Activated naive CD8-positive, alpha-beta T cell treated with anti-CD3 and anti-CD28 coated beads, Interleukin-2, amount 50 U/mL, for 24 hours (primary cell): ENCODE measurements at regions not wholly inside any gene's neighbourhood (a gene's known extent, or its start where the extent isn't known, plus 50 kb on each side); places are given as distances from the start of the nearest gene placed in this dataset.

ENCODE experiments used
- ATAC-seq: fragments of 150-1000 bp; cut with Tn5 transposase; one replicate; pipeline ENCODE4 v1.10.0; 2021
- DNase-seq: peaks from one replicate; pipeline ENCODE4 v3.0.0; 2021
- H3K27ac Mint-ChIP-seq: one replicate; pipeline ENCODE4 v1.8.0; 2021; ENCODE audit warnings: mild to moderate bottlenecking, mixed read lengths
- H3K27me3 Mint-ChIP-seq: one replicate; pipeline ENCODE4 v1.8.0; 2021; ENCODE audit warnings: mixed read lengths
- H3K36me3 Mint-ChIP-seq: one replicate; pipeline ENCODE4 v1.8.0; 2021; ENCODE audit warnings: low read depth, mixed read lengths
- H3K4me1 Mint-ChIP-seq: one replicate; pipeline ENCODE4 v1.8.0; 2021; ENCODE audit warnings: mixed read lengths
- H3K4me3 Mint-ChIP-seq: one replicate; pipeline ENCODE4 v1.8.0; 2021; ENCODE audit warnings: mild to moderate bottlenecking, moderate library complexity, mixed read lengths
- H3K9me3 Mint-ChIP-seq: one replicate; pipeline ENCODE4 v1.8.0; 2021; ENCODE audit warnings: mixed read lengths

- H3K4me1 Mint-ChIP-seq, result no peaks in the 10 kb centered on the region
- DNase-seq (no peak), ATAC-seq (no peak)
- no peaks in the 10 kb centered on the region for H3K27me3 Mint-ChIP-seq
- H3K9me3 Mint-ChIP-seq, result peaks cover 15% of the 10 kb centered on the region
- H3K4me3 Mint-ChIP-seq, result no peak overlapping the region
- H3K36me3 Mint-ChIP-seq, result no peaks in the 10 kb centered on the region
- H3K27ac Mint-ChIP-seq, result no peak overlapping the region
Observed at GRCh38 chr4:30920043-30920442, 199.9 kb downstream of the PCDH7 start.

- Mint-ChIP-seq H3K36me3 (no peaks in the 10 kb centered on the region), H3K4me3 (no peak overlapping the region), H3K4me1 (no peaks in the 10 kb centered on the region), H3K9me3 (no peaks in the 10 kb centered on the region), H3K27ac (no peak overlapping the region), H3K27me3 (no peaks in the 10 kb centered on the region)
- DNase-seq, result no peak
- no peak for ATAC-seq
Observed at GRCh38 chr4:30922625-30923024, 202.5 kb downstream of the PCDH7 start.

- ATAC-seq (no peak), DNase-seq (no peak)
- H3K27ac Mint-ChIP-seq, result no peak overlapping the region
- no peaks in the 10 kb centered on the region for H3K27me3 Mint-ChIP-seq
- no peaks in the 10 kb centered on the region for H3K36me3 Mint-ChIP-seq
- no peaks in the 10 kb centered on the region for H3K4me1 Mint-ChIP-seq
- no peak overlapping the region for H3K4me3 Mint-ChIP-seq
- H3K9me3 Mint-ChIP-seq, result peaks cover under 1% of the 10 kb centered on the region
Observed at GRCh38 chr4:30924495-30924894, 204.3 kb downstream of the PCDH7 start.

GRCh38 chr4:30929649-30930048 is 209.5 kb downstream of the PCDH7 start:
- Mint-ChIP-seq H3K4me3 (no peak overlapping the region), H3K4me1 (no peaks in the 10 kb centered on the region), H3K9me3 (peaks cover 15% of the 10 kb centered on the region), H3K27me3 (no peaks in the 10 kb centered on the region), H3K36me3 (no peaks in the 10 kb centered on the region), H3K27ac (no peak overlapping the region)
- DNase-seq, result no peak
- no peak for ATAC-seq

- Mint-ChIP-seq H3K27ac (no peak overlapping the region), H3K27me3 (no peaks in the 10 kb centered on the region), H3K4me1 (no peaks in the 10 kb centered on the region), H3K36me3 (no peaks in the 10 kb centered on the region), H3K9me3 (peaks cover 15% of the 10 kb centered on the region), H3K4me3 (no peak overlapping the region)
- DNase-seq (no peak), ATAC-seq (no peak)
Observed at GRCh38 chr4:30930276-30930675, 210.1 kb downstream of the PCDH7 start.

GRCh38 chr4:30932581-30932980 is 212.4 kb downstream of the PCDH7 start:
- Mint-ChIP-seq H3K4me3 (no peak overlapping the region), H3K27me3 (no peaks in the 10 kb centered on the region), H3K27ac (no peak overlapping the region), H3K4me1 (no peaks in the 10 kb centered on the region), H3K36me3 (no peaks in the 10 kb centered on the region), H3K9me3 (peaks cover 15% of the 10 kb centered on the region)
- ATAC-seq, result no peak
- no peak for DNase-seq

GRCh38 chr4:30939069-30939468 is 218.9 kb downstream of the PCDH7 start:
- Mint-ChIP-seq H3K4me3 (no peak overlapping the region), H3K27ac (no peak overlapping the region), H3K36me3 (no peaks in the 10 kb centered on the region), H3K27me3 (no peaks in the 10 kb centered on the region), H3K4me1 (no peaks in the 10 kb centered on the region), H3K9me3 (peaks cover 9% of the 10 kb centered on the region)
- ATAC-seq, result no peak
- DNase-seq, result no peak

- H3K4me1 Mint-ChIP-seq, result no peaks in the 10 kb centered on the region
- H3K4me3 Mint-ChIP-seq, result no peak overlapping the region
- DNase-seq (no peak), ATAC-seq (no peak)
- H3K27me3 Mint-ChIP-seq, result no peaks in the 10 kb centered on the region
- H3K36me3 Mint-ChIP-seq, result no peaks in the 10 kb centered on the region
- H3K9me3 Mint-ChIP-seq, result peaks cover 4% of the 10 kb centered on the region
- H3K27ac Mint-ChIP-seq, result no peak overlapping the region
Observed at GRCh38 chr4:30939684-30940083, 219.5 kb downstream of the PCDH7 start.

- Mint-ChIP-seq H3K27ac (no peak overlapping the region), H3K9me3 (peaks cover 4% of the 10 kb centered on the region), H3K4me1 (no peaks in the 10 kb centered on the region), H3K36me3 (no peaks in the 10 kb centered on the region), H3K27me3 (no peaks in the 10 kb centered on the region), H3K4me3 (no peak overlapping the region)
- no peak for DNase-seq
- no peak for ATAC-seq
Observed at GRCh38 chr4:30941641-30942040, 221.5 kb downstream of the PCDH7 start.

GRCh38 chr4:30943356-30943755 is 223.2 kb downstream of the PCDH7 start:
- Mint-ChIP-seq H3K27me3 (no peaks in the 10 kb centered on the region), H3K9me3 (peaks cover 4% of the 10 kb centered on the region)

GRCh38 chr4:30945586-30945985 is 225.4 kb downstream of the PCDH7 start:
- Mint-ChIP-seq H3K9me3 (peaks cover 4% of the 10 kb centered on the region), H3K36me3 (no peaks in the 10 kb centered on the region), H3K27ac (no peak overlapping the region), H3K4me3 (no peak overlapping the region), H3K27me3 (no peaks in the 10 kb centered on the region), H3K4me1 (no peaks in the 10 kb centered on the region)
- DNase-seq (no peak), ATAC-seq (no peak)

More at GRCh38 chr4:30943356-30943755, 223.2 kb downstream of the PCDH7 start:
- H3K4me3 Mint-ChIP-seq, result no peak overlapping the region
- no peaks in the 10 kb centered on the region for H3K4me1 Mint-ChIP-seq
- DNase-seq, result no peak
- no peak overlapping the region for H3K27ac Mint-ChIP-seq
- H3K36me3 Mint-ChIP-seq, result no peaks in the 10 kb centered on the region
- ATAC-seq, result no peak

GRCh38 chr4:30946288-30946687 is 226.1 kb downstream of the PCDH7 start:
- H3K27ac Mint-ChIP-seq, result no peak overlapping the region
- H3K36me3 Mint-ChIP-seq, result no peaks in the 10 kb centered on the region
- no peaks in the 10 kb centered on the region for H3K27me3 Mint-ChIP-seq
- ATAC-seq (no peak), DNase-seq (no peak)
- H3K9me3 Mint-ChIP-seq, result peaks cover 4% of the 10 kb centered on the region
- H3K4me1 Mint-ChIP-seq, result no peaks in the 10 kb centered on the region
- H3K4me3 Mint-ChIP-seq, result no peak overlapping the region

- Mint-ChIP-seq H3K27me3 (no peaks in the 10 kb centered on the region), H3K9me3 (peaks cover 2% of the 10 kb centered on the region), H3K27ac (no peak overlapping the region), H3K36me3 (no peaks in the 10 kb centered on the region), H3K4me1 (no peaks in the 10 kb centered on the region), H3K4me3 (no peak overlapping the region)
- DNase-seq (no peak), ATAC-seq (no peak)
Observed at GRCh38 chr4:30948653-30949052, 228.5 kb downstream of the PCDH7 start.

- ATAC-seq, result no peak
Observed at GRCh38 chr4:30950737-30951136, 230.6 kb downstream of the PCDH7 start.

GRCh38 chr4:30952526-30953219 is 232.5 kb downstream of the PCDH7 start:
- no peaks in the 10 kb centered on the region for H3K4me1 Mint-ChIP-seq
- no peak overlapping the region for H3K4me3 Mint-ChIP-seq
- no peaks in the 10 kb centered on the region for H3K27me3 Mint-ChIP-seq
- no peaks in the 10 kb centered on the region for H3K36me3 Mint-ChIP-seq
- H3K27ac Mint-ChIP-seq, result no peak overlapping the region
- ATAC-seq, result no peak
- no peaks in the 10 kb centered on the region for H3K9me3 Mint-ChIP-seq
- no peak for DNase-seq

More at GRCh38 chr4:30950737-30951136, 230.6 kb downstream of the PCDH7 start:
- Mint-ChIP-seq H3K36me3 (no peaks in the 10 kb centered on the region), H3K4me3 (no peak overlapping the region), H3K4me1 (no peaks in the 10 kb centered on the region), H3K27ac (no peak overlapping the region), H3K9me3 (no peaks in the 10 kb centered on the region), H3K27me3 (no peaks in the 10 kb centered on the region)
- DNase-seq, result no peak

- ATAC-seq (no peak), DNase-seq (no peak)
- H3K9me3 Mint-ChIP-seq, result no peaks in the 10 kb centered on the region
- no peaks in the 10 kb centered on the region for H3K4me1 Mint-ChIP-seq
- H3K4me3 Mint-ChIP-seq, result no peak overlapping the region
- H3K36me3 Mint-ChIP-seq, result no peaks in the 10 kb centered on the region
- no peaks in the 10 kb centered on the region for H3K27me3 Mint-ChIP-seq
- no peak overlapping the region for H3K27ac Mint-ChIP-seq
Observed at GRCh38 chr4:30953799-30954198, 233.6 kb downstream of the PCDH7 start.
